DND-41 (cell line): ENCODE measurements at regions not wholly inside any gene's neighbourhood (a gene's known extent, or its start where the extent isn't known, plus 50 kb on each side); places are given as distances from the start of the nearest gene placed in this dataset.

Experiments used
- CTCF ChIP-seq: IDR thresholded peaks from 2 replicates; pipeline ENCODE4 v1.5.1; 2012; ENCODE audit warnings: borderline replicate concordance, low read length, moderate library complexity, mild to moderate bottlenecking; ENCODE audit not compliant: poor library complexity, severe bottlenecking; ENCODE audit errors: extremely low read depth
- EZH2 ChIP-seq: IDR thresholded peaks from 3 replicates; pipeline ENCODE4 v1.6.1; 2012; ENCODE audit warnings: borderline replicate concordance, low read depth, mild to moderate bottlenecking, moderate library complexity, low read length, inconsistent platforms; ENCODE audit not compliant: severe bottlenecking

DNA sequence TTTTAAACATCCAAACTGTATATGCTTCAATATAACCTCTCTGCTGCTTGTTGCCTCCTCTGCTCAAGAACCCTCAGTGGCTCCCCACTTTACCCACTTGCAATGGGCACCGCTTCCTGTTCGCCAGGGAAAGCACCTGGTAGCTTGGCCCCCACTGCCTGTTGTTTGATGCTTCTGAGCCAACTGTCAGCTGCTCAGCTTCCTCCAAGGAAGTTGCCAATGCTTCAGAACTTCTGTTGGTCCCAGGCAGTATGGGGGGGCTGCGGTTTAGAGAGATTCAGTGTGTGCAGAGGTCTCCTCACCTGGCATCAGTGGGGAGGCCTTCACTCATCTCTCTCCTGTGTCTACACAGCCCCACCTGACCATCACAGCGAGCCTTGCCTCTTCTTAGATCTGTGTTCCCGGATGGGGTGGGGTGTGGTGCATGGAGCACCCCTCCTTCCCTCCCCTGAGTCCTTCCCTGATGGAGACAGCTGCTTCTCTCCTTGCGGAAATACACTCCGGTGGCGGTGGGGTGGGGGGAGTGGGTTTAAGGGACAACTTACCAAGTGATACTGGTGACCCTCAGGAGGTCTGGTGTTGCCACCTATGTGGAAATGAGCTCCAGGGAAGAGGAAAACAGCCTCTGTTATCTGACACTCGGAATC is 308.1 kb downstream of the CDH26 start:
- TF ChIP-seq CTCF: no peak
- TF ChIP-seq EZH2: no peak
